ENCODE measurements at regions not wholly inside any gene's neighbourhood (a gene's known extent, or its start where the extent isn't known, plus 50 kb on each side); places are given as distances from the start of the nearest gene placed in this dataset.

GRCh38 chr2:12612168-12612567 lies 104.6 kb upstream of the TRIB2 start:
- no peak for TF ChIP-seq CTCF (IDR thresholded peaks at IDR 0.05; ENCODE audit: extremely low read depth, low read depth, low read length)
- H3K4me1 ChIP-seq (ENCODE audit: insufficient read depth, low read length), result peaks cover under 1% of the 10 kb centered on the region

GRCh38 chr2:12612671-12613070 lies 104.1 kb upstream of the TRIB2 start:
- no peak overlapping the region for H3K4me2 ChIP-seq (ENCODE audit: insufficient read depth, low read length)
- no peak overlapping the region for H3K27ac ChIP-seq (ENCODE audit: low read depth, low read length)
- H3K79me2 ChIP-seq (ENCODE audit: insufficient read depth, low read length), result no peaks in the 10 kb centered on the region
- no peaks in the 10 kb centered on the region for H3K9me3 ChIP-seq (ENCODE audit: low read depth, low read length)
- no peak overlapping the region for H2AFZ ChIP-seq (ENCODE audit: low read length)
- no peak for TF ChIP-seq CTCF (IDR thresholded peaks at IDR 0.05; ENCODE audit: extremely low read depth, low read depth, low read length)
- no peaks in the 10 kb centered on the region for H3K27me3 ChIP-seq (ENCODE audit: insufficient read depth, low read length)
- no peak for DNase-seq (ENCODE audit: insufficient read length, low spot score, missing footprints)
- no peaks in the 10 kb centered on the region for H3K4me1 ChIP-seq (ENCODE audit: insufficient read depth, low read length)
- no peak overlapping the region for H3K4me3 ChIP-seq (ENCODE audit: insufficient read depth, low read length)
- H4K20me1 ChIP-seq (ENCODE audit: insufficient read depth, low read length), result no peaks in the 10 kb centered on the region
- H3K36me3 ChIP-seq (ENCODE audit: insufficient read depth, low read length), result no peaks in the 10 kb centered on the region

More at GRCh38 chr2:12612168-12612567, 104.6 kb upstream of the TRIB2 start:
- no peaks in the 10 kb centered on the region for H3K36me3 ChIP-seq (ENCODE audit: insufficient read depth, low read length)
- H3K9me3 ChIP-seq (ENCODE audit: low read depth, low read length), result no peaks in the 10 kb centered on the region
- no peak for DNase-seq (ENCODE audit: insufficient read length, low spot score, missing footprints)
- H3K4me2 ChIP-seq (ENCODE audit: insufficient read depth, low read length), result no peak overlapping the region
- H4K20me1 ChIP-seq (ENCODE audit: insufficient read depth, low read length), result no peaks in the 10 kb centered on the region
- H3K27me3 ChIP-seq (ENCODE audit: insufficient read depth, low read length), result no peaks in the 10 kb centered on the region
- H2AFZ ChIP-seq (ENCODE audit: low read length), result no peak overlapping the region
- H3K79me2 ChIP-seq (ENCODE audit: insufficient read depth, low read length), result no peaks in the 10 kb centered on the region
- H3K27ac ChIP-seq (ENCODE audit: low read depth, low read length), result no peak overlapping the region
- H3K4me3 ChIP-seq (ENCODE audit: insufficient read depth, low read length), result no peak overlapping the region

DNA sequence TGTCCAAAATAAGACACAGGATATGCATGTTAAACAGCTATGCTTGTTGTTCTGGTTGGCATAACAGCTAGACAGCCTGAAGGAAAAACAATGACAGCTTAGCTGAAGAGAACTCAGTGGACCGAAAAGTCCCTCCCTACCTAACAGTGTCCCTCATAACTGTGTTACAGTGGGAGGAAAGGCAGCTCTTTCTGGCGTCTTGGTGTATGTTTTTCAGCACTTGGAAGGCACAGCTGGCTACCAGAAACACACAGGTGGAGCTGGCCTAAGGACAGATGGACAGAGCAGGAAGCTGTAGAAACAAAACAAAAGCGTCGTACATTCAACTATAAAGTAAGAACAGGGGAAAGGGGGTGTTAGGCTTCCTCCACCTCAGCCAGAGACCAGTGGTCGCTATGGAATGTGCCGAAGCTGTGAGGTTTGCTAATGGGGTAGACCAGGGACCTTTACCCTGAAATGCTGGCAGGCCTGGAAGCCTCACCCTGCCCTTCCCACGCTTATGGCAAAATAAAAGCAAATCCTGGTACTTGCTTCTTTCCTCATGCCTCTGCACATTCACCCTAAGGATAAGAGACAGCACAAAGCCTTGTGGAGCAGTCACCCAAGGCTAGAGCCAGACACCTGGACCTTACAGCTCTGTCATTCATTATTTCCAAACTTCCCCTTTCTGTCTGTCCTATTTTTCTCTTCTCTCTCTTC lies 103.5 kb upstream of the TRIB2 start:
- H3K4me2 ChIP-seq (ENCODE audit: insufficient read depth, low read length), result no peak overlapping the region
- H2AFZ ChIP-seq (ENCODE audit: low read length), result no peak overlapping the region
- no peak for TF ChIP-seq CTCF (IDR thresholded peaks at IDR 0.05; ENCODE audit: extremely low read depth, low read depth, low read length)
- no peaks in the 10 kb centered on the region for H3K27me3 ChIP-seq (ENCODE audit: insufficient read depth, low read length)
- H3K4me3 ChIP-seq (ENCODE audit: insufficient read depth, low read length), result no peak overlapping the region
- no peaks in the 10 kb centered on the region for H3K9me3 ChIP-seq (ENCODE audit: low read depth, low read length)
- no peaks in the 10 kb centered on the region for H4K20me1 ChIP-seq (ENCODE audit: insufficient read depth, low read length)
- no peak for DNase-seq (ENCODE audit: insufficient read length, low spot score, missing footprints)
- no peaks in the 10 kb centered on the region for H3K4me1 ChIP-seq (ENCODE audit: insufficient read depth, low read length)
- H3K79me2 ChIP-seq (ENCODE audit: insufficient read depth, low read length), result no peaks in the 10 kb centered on the region
- no peaks in the 10 kb centered on the region for H3K36me3 ChIP-seq (ENCODE audit: insufficient read depth, low read length)
- H3K27ac ChIP-seq (ENCODE audit: low read depth, low read length), result no peak overlapping the region

DNA sequence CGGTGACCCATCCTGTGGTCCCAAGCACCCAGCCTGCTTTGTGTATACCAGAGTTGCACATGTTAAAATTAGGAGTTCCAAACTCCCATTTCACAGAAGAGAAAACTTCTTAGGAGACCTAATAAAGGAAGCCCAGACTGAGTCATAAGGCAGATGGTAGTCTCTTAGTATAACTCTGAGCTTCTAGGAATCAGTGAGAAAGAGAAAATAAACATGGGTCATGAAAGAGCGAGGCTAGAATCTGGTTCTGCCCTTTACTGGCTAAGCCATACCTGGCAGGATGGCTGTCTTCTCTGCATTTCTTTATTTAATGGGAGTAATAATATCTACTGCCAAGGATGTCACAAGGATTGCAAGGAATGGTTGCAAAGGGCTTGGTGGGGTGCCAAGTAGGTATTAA lies 101.2 kb upstream of the TRIB2 start:
- Histone ChIP-seq H3K9me3 (ENCODE audit: low read depth, low read length) (no peaks in the 10 kb centered on the region), H3K36me3 (ENCODE audit: insufficient read depth, low read length) (no peaks in the 10 kb centered on the region), H3K4me3 (ENCODE audit: insufficient read depth, low read length) (no peak overlapping the region), H3K4me1 (ENCODE audit: insufficient read depth, low read length) (peaks cover 12% of the 10 kb centered on the region), H2AFZ (ENCODE audit: low read length) (no peak overlapping the region), H3K79me2 (ENCODE audit: insufficient read depth, low read length) (no peaks in the 10 kb centered on the region), H3K27me3 (ENCODE audit: insufficient read depth, low read length) (no peaks in the 10 kb centered on the region), H3K4me2 (ENCODE audit: insufficient read depth, low read length) (no peak overlapping the region), H4K20me1 (ENCODE audit: insufficient read depth, low read length) (no peaks in the 10 kb centered on the region), H3K27ac (ENCODE audit: low read depth, low read length) (no peak overlapping the region)
- TF ChIP-seq CTCF (IDR thresholded peaks at IDR 0.05; ENCODE audit: extremely low read depth, low read depth, low read length), result no peak
- no peak for DNase-seq (ENCODE audit: insufficient read length, low spot score, missing footprints)
